ENCODE measurements at regions not wholly inside any gene's neighbourhood (a gene's known extent, or its start where the extent isn't known, plus 50 kb on each side); places are given as distances from the start of the nearest gene placed in this dataset.

DNA sequence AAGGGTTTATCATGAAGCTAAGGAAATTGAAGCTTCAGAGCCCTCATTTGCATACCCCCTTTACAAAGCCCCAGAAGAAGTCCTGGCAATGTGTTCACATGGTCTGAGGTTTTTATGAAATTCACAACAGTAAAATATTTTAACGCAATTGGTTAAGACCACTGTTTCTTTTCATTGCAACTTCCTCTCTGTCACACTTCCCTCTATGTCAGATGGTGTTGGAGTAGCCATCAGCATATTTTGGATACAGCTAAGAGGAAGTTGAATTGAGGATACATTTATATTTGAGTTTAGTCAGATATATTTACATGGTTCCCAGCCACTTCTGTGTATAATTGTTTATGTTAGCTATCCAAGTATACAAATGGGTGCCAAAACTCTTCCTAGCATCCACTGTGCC, 170.0 kb downstream of the TXNL1 start:
- DNase-seq (no peak), ATAC-seq (replicated peaks in 1 of 4) (no peak)
- no peak overlapping the region for H3K4me3 Mint-ChIP-seq
- H3K36me3 Mint-ChIP-seq: no peaks in the 10 kb centered on the region
- H3K27ac ChIP-seq (ENCODE audit: low read length): no peak overlapping the region
- H3K27me3 Mint-ChIP-seq: no peaks in the 10 kb centered on the region
- H3K4me1 Mint-ChIP-seq: no peaks in the 10 kb centered on the region
- H3K4me1 ChIP-seq (ENCODE audit: control insufficient read depth in 1 of 2, extremely low read depth in 1 of 2, insufficient read depth in 2 of 2, low read length in 2 of 2): no peaks in the 10 kb centered on the region
- peaks cover 0 to 19% (median 7%) of the 10 kb centered on the region in 3 donors for H3K9me3 Mint-ChIP-seq
- H3K27me3 ChIP-seq (replicated peaks in 1 of 2; ENCODE audit: control insufficient read depth in 2 of 2, extremely low read depth in 1 of 2, insufficient read depth in 2 of 2, low read length in 1 of 2): no peaks in the 10 kb centered on the region
- no CpG with 5 or more reads among the region's 1 CpG for WGBS (ENCODE audit: insufficient coverage)
- H3K36me3 ChIP-seq (ENCODE audit: control insufficient read depth in 2 of 2, extremely low read depth in 1 of 2, insufficient read depth in 1 of 2, low read length in 1 of 2): no peaks in the 10 kb centered on the region
- POLR2A ChIA-PET: no interaction called here
- CTCF ChIA-PET: no interaction called here
- no peak overlapping the region for H3K27ac Mint-ChIP-seq
- H3K4me3 ChIP-seq (ENCODE audit: control insufficient read depth in 1 of 2, extremely low read depth in 1 of 2, low read length in 1 of 2): no peak overlapping the region
- H3K9me3 ChIP-seq: no peaks in the 10 kb centered on the region

DNA sequence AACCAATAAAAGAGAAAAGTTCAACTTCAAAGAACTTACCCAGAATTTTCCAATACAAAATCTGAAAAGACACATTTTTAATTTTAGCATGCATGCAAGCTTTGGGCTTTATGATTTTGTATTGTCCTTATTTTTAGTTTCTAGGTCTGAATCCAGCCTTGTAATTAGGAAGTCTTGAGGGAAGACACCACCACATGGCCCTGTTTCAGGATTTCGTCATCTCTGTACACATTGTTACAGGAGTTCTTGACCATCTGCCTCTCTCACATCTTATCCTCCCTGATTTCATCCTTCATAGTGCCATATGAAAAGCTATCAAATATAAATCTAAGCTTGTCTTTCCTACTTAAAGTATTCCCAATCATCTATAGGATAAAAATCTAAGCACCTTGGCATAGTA, 176.1 kb downstream of the TXNL1 start:
- DNase-seq (no peak), ATAC-seq (replicated peaks in 1 of 4) (no peak)
- no peaks in the 10 kb centered on the region for H3K36me3 Mint-ChIP-seq
- H3K4me3 Mint-ChIP-seq: no peak overlapping the region
- H3K27ac Mint-ChIP-seq: no peak overlapping the region
- ChIA-PET POLR2A (no interaction called here), CTCF (interaction anchor here in 1 of 2 donors (0.6 kb wide), 1 partner anchor 102 kb away, joined by 3 read pairs; no protein-coding TSS in a partner anchor)
- no peaks in the 10 kb centered on the region for H3K4me1 Mint-ChIP-seq
- no CpG with 5 or more reads among the region's 1 CpG for WGBS (ENCODE audit: insufficient coverage)
- peaks cover 0 to 19% (median 7%) of the 10 kb centered on the region in 3 donors for H3K9me3 Mint-ChIP-seq
- peaks cover 0 to 7% of the 10 kb centered on the region in 2 donors for H3K27me3 Mint-ChIP-seq
- no peaks in the 10 kb centered on the region for H3K4me1 ChIP-seq (ENCODE audit: control insufficient read depth in 1 of 2, extremely low read depth in 1 of 2, insufficient read depth in 2 of 2, low read length in 2 of 2)
- no peak overlapping the region for H3K4me3 ChIP-seq (ENCODE audit: control insufficient read depth in 1 of 2, extremely low read depth in 1 of 2, low read length in 1 of 2)
- no peaks in the 10 kb centered on the region for H3K36me3 ChIP-seq (ENCODE audit: control insufficient read depth in 2 of 2, extremely low read depth in 1 of 2, insufficient read depth in 1 of 2, low read length in 1 of 2)
- no peaks in the 10 kb centered on the region for H3K9me3 ChIP-seq
- H3K27me3 ChIP-seq (replicated peaks in 1 of 2; ENCODE audit: control insufficient read depth in 2 of 2, extremely low read depth in 1 of 2, insufficient read depth in 2 of 2, low read length in 1 of 2): no peaks in the 10 kb centered on the region
- H3K27ac ChIP-seq (ENCODE audit: low read length): no peak overlapping the region

DNA sequence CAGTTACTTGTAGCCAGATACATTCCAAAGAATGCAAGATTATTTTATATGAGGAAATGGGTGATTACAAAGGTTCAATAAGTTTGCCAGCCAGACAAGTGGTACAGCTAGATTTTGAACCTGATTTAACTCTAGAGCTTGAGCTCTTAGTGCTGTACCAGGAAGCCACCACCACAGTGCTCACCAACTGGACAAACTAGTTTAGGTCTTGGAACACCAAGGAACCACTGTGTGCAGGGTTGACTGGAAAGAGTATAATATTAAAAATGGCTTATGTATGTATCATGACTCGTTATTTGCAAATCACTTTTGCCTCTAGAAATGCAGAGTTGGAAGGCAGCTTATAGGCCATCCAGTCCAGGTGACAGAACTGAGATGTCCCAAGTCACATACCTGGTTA, 177.2 kb downstream of the TXNL1 start:
- Mint-ChIP-seq H3K27me3 (peaks cover 0 to 7% of the 10 kb centered on the region in 2 donors), H3K4me3 (no peak overlapping the region), H3K36me3 (no peaks in the 10 kb centered on the region), H3K4me1 (no peaks in the 10 kb centered on the region), H3K9me3 (peaks cover 0 to 19% (median 7%) of the 10 kb centered on the region in 3 donors), H3K27ac (no peak overlapping the region)
- Histone ChIP-seq H3K4me1 (ENCODE audit: control insufficient read depth in 1 of 2, extremely low read depth in 1 of 2, insufficient read depth in 2 of 2, low read length in 2 of 2) (no peaks in the 10 kb centered on the region), H3K9me3 (no peaks in the 10 kb centered on the region), H3K27ac (ENCODE audit: low read length) (no peak overlapping the region), H3K4me3 (ENCODE audit: control insufficient read depth in 1 of 2, extremely low read depth in 1 of 2, low read length in 1 of 2) (no peak overlapping the region), H3K27me3 (replicated peaks in 1 of 2; ENCODE audit: control insufficient read depth in 2 of 2, extremely low read depth in 1 of 2, insufficient read depth in 2 of 2, low read length in 1 of 2) (no peaks in the 10 kb centered on the region), H3K36me3 (ENCODE audit: control insufficient read depth in 2 of 2, extremely low read depth in 1 of 2, insufficient read depth in 1 of 2, low read length in 1 of 2) (no peaks in the 10 kb centered on the region)
- ATAC-seq (replicated peaks in 1 of 4) (no peak), DNase-seq (no peak)
- CTCF ChIA-PET: no interaction called here
- POLR2A ChIA-PET: no interaction called here
- no CpG with 5 or more reads among the region's 1 CpG for WGBS (ENCODE audit: insufficient coverage)

- WGBS (ENCODE audit: insufficient coverage): 14% methylated on average over 1 of the region's 3 CpGs
- no peak for ATAC-seq (replicated peaks in 1 of 4)
Observed at GRCh38 chr18:56460581-56460980, 177.8 kb downstream of the TXNL1 start.

DNA sequence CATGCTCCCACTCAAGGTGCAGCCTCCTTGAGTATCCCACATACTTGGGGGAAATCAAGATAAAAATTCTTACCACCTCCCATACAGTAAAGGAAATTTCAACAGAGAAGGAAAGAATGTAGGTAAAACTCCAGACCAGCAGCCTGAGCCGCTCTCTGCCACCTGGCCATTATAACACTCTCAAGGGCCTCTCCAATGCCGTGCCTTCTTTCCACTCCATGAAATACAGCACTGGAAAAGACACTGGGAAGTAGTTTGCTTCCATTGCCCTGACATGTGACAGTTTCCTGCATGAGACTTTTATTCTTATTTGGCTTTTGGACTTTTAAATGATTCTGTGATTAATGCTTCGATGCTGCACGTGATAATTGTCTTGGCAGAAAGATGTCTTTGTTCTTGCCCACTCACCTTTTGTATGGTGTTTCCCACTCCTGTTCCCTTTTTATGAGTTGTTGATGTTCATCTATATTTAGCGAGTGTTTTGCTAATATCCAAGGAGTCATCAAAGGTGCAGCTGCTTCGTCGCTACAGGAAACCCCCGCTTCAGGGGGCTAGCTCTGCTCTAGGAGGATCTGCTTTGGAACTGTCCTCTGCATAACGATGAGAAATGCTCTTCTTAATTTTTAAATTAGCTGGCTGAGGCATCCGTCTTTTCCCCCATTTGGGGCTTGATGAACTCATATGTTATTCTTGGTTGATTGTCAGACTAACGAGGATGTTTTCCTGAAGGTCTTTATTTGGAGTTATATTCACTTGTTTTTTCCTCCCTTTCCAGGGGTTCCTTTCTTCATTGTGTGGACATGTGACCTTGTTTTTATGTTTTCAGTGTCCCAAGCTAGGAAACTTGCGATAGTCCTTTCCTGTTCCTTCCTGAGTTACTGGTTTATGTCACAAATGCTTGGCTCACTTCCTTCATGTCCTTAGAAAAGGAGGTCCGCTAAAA, 179.4 kb downstream of the TXNL1 start:
- no peak overlapping the region for H3K27ac ChIP-seq (ENCODE audit: low read length)
- H3K4me1 ChIP-seq (ENCODE audit: control insufficient read depth in 1 of 2, extremely low read depth in 1 of 2, insufficient read depth in 2 of 2, low read length in 2 of 2): no peaks in the 10 kb centered on the region

More at GRCh38 chr18:56460581-56460980, 177.8 kb downstream of the TXNL1 start:
- no peaks in the 10 kb centered on the region for H3K9me3 ChIP-seq
- H3K27ac Mint-ChIP-seq: no peak overlapping the region
- H3K4me3 ChIP-seq (ENCODE audit: control insufficient read depth in 1 of 2, extremely low read depth in 1 of 2, low read length in 1 of 2): no peak overlapping the region
- H3K9me3 Mint-ChIP-seq: peaks cover 0 to 16% (median 7%) of the 10 kb centered on the region in 3 donors
- H3K27me3 ChIP-seq (replicated peaks in 1 of 2; ENCODE audit: control insufficient read depth in 2 of 2, extremely low read depth in 1 of 2, insufficient read depth in 2 of 2, low read length in 1 of 2): no peaks in the 10 kb centered on the region
- H3K4me1 Mint-ChIP-seq: no peaks in the 10 kb centered on the region
- no peaks in the 10 kb centered on the region for H3K36me3 ChIP-seq (ENCODE audit: control insufficient read depth in 2 of 2, extremely low read depth in 1 of 2, insufficient read depth in 1 of 2, low read length in 1 of 2)
- DNase-seq: no peak
- no peaks in the 10 kb centered on the region for H3K4me1 ChIP-seq (ENCODE audit: control insufficient read depth in 1 of 2, extremely low read depth in 1 of 2, insufficient read depth in 2 of 2, low read length in 2 of 2)
- peaks cover 0 to 7% of the 10 kb centered on the region in 2 donors for H3K27me3 Mint-ChIP-seq
- ChIA-PET POLR2A (no interaction called here), CTCF (no interaction called here)
- no peak overlapping the region for H3K4me3 Mint-ChIP-seq
- no peaks in the 10 kb centered on the region for H3K36me3 Mint-ChIP-seq
- H3K27ac ChIP-seq (ENCODE audit: low read length): no peak overlapping the region

DNA sequence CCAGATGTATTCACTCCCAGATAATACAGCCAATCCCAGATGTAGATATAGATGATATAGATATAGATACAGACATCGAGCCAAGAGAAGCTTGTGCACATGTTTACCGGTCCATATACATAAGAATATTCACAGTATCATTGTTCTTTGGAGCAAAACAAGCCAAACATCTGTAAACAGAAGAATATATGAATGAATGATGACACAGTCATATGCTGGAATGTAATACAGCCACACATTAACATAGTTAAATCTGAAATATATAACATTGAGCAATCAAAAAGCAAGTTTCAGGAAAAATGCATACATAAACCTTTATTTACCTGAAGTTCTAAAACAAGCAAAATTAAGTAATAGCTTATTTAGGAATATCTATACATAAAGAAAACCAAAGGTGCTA, 182.5 kb downstream of the TXNL1 start:
- Mint-ChIP-seq H3K27ac (no peak overlapping the region), H3K4me1 (no peaks in the 10 kb centered on the region), H3K9me3 (no peaks in the 10 kb centered on the region), H3K4me3 (no peak overlapping the region), H3K27me3 (peaks cover 0 to 15% of the 10 kb centered on the region in 2 donors), H3K36me3 (no peaks in the 10 kb centered on the region)
- H3K36me3 ChIP-seq (ENCODE audit: control insufficient read depth in 2 of 2, extremely low read depth in 1 of 2, insufficient read depth in 1 of 2, low read length in 1 of 2): no peaks in the 10 kb centered on the region
- ATAC-seq (replicated peaks in 1 of 4) (no peak), DNase-seq (no peak)
- H3K27ac ChIP-seq (ENCODE audit: low read length): no peak overlapping the region
- no peaks in the 10 kb centered on the region for H3K4me1 ChIP-seq (ENCODE audit: control insufficient read depth in 1 of 2, extremely low read depth in 1 of 2, insufficient read depth in 2 of 2, low read length in 2 of 2)
- ChIA-PET CTCF (no interaction called here), POLR2A (no interaction called here)
- H3K27me3 ChIP-seq (replicated peaks in 1 of 2; ENCODE audit: control insufficient read depth in 2 of 2, extremely low read depth in 1 of 2, insufficient read depth in 2 of 2, low read length in 1 of 2): no peaks in the 10 kb centered on the region
- WGBS (ENCODE audit: insufficient coverage): no CpG with 5 or more reads among the region's 2 CpGs
- H3K9me3 ChIP-seq: no peaks in the 10 kb centered on the region
- no peak overlapping the region for H3K4me3 ChIP-seq (ENCODE audit: control insufficient read depth in 1 of 2, extremely low read depth in 1 of 2, low read length in 1 of 2)

More for the DNA sequence above, 179.4 kb downstream of the TXNL1 start:
- no peaks in the 10 kb centered on the region for H3K4me1 Mint-ChIP-seq
- ATAC-seq (replicated peaks in 1 of 4) (no peak), DNase-seq (no peak)
- CTCF ChIA-PET: no interaction called here
- no peak overlapping the region for H3K27ac Mint-ChIP-seq
- no peaks in the 10 kb centered on the region for H3K27me3 ChIP-seq (replicated peaks in 1 of 2; ENCODE audit: control insufficient read depth in 2 of 2, extremely low read depth in 1 of 2, insufficient read depth in 2 of 2, low read length in 1 of 2)
- H3K9me3 Mint-ChIP-seq: peaks cover 0 to 7% (median 0%) of the 10 kb centered on the region in 3 donors
- H3K36me3 ChIP-seq (ENCODE audit: control insufficient read depth in 2 of 2, extremely low read depth in 1 of 2, insufficient read depth in 1 of 2, low read length in 1 of 2): no peaks in the 10 kb centered on the region
- WGBS (ENCODE audit: insufficient coverage): 88% methylated on average over 4 of the region's 13 CpGs
- H3K27me3 Mint-ChIP-seq: peaks cover 0 to 14% of the 10 kb centered on the region in 2 donors
- H3K4me3 Mint-ChIP-seq: no peak overlapping the region
- no peaks in the 10 kb centered on the region for H3K36me3 Mint-ChIP-seq
- no peaks in the 10 kb centered on the region for H3K9me3 ChIP-seq
- no peak overlapping the region for H3K4me3 ChIP-seq (ENCODE audit: control insufficient read depth in 1 of 2, extremely low read depth in 1 of 2, low read length in 1 of 2)
- POLR2A ChIA-PET: no interaction called here
